ENCODE measurements at regions not wholly inside any gene's neighbourhood (a gene's known extent, or its start where the extent isn't known, plus 50 kb on each side); places are given as distances from the start of the nearest gene placed in this dataset.
A peak's percentile ranks its signal among the peaks of the same experiment; 100 is the strongest.
"Not testable (repeated sequence)": the region's sequence is repeated elsewhere in the genome, so short reads cannot be mapped to it uniquely, and the experiment has no call there.

DNA sequence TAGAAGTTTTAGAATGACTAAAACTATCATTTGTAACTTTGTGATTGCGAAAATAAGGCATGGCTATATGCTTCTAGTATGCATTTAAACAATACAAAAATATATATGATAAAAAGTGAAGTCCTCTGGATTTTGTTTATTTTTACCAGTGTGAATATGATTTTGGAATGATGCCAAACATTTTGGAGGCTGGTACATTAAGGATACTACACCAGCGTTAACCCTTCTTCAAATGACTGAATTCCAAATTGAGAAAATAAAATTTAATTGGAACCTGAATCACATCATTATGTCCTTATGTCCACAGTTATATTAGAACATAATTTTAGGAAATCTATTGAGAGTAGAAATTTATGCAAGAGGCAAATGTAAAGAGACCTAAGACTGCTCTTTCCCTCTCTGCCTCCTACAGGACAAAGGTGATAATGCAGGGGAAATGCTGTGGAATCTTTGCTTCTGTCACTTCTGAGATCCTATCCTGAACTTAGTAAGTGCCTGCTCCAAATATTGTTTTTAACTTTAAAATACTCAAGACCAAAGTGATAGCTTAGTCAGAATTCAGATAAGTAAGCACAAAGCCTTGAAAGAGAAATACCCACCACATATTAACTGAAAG lies 121.1 kb upstream of the NANOGP8 start:
- DNase-seq, result no peak

DNA sequence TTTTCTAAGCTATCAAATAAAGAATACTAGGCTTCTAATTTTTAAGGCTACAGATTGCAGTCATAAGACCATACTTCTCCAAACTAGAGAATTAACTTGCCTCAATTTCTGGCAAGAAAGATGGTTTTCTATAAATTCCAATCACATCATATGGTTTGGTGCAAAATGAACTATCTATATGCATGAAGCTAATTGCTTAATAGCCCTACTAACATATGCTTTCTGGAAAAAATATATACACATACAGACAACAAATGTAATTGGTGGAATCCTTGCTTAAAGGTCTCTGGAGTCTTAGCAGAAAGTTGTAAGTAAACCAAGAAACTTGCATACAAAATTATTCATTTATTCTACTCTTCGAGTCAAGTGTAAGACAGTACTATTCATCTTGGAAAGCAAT lies 113.1 kb upstream of the NANOGP8 start:
- no peak for DNase-seq

DNA sequence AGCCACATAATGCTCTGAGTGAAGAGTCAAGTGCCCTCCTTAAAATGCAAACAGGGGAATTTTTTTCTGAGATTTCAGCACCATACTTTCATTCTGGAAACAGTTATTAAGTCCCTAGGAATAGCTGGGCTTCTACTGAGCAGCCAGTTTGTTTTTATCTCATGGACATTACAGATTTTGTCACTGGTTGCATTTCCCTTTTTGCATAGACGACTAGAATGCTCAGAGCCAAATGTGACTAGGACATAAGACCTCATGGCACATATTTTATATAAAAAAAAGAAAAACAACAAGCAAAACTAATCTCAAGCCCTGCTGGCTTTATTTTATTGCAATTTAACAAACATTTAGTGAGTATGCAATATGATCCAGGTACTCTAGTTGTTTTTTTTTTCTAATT lies 112.7 kb upstream of the NANOGP8 start:
- no peak for DNase-seq

DNA sequence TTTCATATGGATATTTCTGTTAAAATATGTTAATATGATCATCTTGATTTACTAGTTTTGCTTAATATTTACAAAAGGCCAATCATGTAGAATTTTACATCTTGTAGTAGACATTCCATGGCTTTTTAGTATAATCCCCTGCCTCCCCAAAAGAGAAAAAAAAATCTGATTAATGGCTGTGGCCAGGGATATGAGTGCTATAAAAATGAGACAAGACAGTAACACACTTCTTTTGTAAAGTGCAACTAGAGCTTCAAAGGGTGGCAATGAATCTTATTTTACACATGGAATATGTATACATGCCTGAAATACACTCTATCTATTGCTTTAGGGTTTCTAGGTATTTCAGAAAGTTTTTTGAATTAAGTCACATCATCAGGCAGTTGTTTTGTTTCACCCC lies 112.2 kb upstream of the NANOGP8 start:
- DNase-seq, result no peak

DNA sequence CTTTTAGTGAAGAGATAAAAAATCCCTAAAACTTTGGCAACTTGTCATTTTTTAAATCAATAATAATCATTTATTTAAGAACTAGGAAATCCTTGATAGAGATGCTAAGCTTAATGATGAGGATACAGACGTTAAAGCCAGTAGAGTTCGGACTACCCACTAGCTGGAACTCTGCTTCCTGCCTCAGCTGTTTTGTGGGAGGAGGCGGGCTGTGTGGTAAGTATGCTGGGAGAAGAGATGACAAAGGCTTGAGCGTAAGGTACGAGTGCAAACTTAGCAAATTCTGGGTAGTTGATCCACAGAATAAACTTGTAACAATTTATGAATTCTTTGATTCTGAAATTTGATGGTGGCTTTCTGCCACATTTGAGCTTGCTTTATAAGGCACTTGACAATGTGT lies 111.2 kb upstream of the NANOGP8 start:
- no peak for DNase-seq

DNA sequence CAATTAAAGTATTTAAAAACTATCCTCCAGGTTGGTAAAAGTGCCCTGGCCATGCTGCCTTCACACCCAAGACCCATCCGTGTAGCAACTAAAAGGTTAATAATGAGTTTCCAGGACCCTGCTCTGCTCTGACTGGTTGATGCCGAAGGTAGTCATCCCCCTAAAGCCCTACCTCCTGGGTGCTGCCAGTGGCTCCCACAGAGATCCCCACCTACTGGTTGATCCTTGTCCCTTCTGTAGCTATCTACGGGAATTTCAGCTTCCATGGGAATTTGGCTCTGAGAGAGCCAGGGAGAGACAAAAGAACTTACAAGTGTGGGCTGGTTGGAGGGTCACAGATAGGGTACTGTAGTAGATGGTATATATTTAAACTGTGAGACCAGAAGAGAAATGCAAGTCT lies 110.6 kb upstream of the NANOGP8 start:
- no peak for DNase-seq

DNA sequence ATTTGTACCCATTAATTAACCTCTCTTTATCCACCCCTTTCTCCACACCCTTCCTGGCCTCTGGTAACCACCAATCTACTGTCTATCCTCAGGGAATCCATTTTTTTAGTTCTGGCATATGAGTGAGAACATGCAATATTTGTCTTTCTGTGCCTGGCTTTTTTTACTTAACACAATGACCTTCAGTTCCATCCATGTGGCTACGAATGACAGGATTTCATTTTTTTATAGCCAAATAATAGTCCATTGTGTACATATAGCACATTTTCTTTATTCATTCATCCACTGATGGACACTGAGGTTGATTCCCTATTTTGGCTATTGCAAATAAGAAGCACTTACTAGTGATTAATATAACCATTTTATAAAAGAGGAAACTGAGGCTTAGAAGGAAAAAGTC lies 109.9 kb upstream of the NANOGP8 start:
- no peak for DNase-seq

DNA sequence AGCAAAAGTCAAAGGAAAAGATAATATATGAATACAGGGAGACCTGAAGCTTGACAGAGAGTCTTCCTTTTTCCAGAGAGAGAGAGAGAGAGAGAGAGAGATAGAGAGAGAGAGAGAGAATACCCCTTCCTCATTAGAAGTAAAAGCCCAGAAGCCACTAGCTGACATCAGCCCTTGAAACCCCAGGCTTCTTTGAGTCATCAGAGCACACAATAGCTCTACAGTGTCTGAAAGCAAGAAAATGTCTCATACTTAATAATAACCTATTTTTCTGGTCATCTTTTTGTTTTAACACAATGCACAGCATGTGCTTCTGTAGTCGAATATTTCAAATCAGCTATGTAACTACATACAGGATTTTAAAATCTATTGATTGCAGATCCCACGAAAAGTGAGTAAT lies 109.2 kb upstream of the NANOGP8 start:
- no peak for DNase-seq

DNA sequence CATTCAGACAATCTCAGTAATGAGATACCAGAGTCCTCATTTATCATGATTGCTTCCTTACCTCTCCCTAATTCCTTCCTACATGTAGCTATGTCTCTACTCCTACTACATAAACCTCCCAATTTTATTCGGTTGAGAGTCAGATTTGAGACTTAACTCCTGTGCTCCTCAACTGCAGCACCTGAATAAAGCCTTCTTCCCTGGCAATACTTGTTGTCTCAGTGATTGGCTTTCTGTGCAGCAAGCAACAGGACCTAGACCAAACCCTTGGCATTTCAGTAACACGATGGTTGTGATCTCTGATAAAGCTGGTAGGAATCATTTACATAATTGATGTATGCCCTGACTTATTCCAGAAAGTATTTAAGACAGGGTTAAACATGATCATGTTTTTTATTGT lies 106.7 kb upstream of the NANOGP8 start:
- DNase-seq, result no peak

DNA sequence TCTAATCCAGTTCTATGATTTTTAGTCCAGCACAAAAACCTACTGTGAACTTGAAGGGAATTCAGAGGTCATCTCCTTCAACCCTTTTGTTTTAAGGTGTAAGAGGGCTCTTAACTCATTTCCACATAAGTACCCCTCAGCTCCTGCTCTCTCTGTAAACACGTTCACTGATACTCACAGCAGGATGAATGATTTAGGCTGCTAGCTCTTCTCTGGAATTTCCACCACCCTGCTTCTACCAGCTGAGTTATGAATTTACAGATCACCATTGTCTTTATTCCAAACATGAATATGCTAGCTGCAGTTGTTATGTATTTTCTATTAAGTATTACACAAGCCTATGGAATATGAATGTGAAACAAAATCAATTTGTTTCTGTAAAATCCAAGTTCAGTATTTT lies 101.3 kb upstream of the NANOGP8 start:
- no peak for DNase-seq

DNA sequence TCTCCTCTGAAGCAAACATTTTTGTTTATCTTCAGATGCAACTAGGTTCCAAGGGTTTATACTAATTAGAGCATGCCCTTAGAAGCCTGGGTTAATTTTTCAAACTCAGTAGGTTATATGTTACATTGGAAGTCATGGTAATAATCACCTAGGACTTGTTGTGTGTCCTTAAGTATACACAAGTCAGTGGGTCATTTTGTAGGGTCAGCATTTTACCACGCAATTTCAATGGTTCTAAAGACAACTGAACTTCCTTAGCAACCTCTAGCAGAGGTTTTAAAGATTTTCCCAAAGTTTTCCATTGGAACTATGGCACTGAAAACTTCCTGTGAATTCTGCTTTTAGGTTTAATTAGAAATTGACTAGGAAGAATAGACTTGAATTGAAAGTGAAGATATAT lies 99.6 kb upstream of the NANOGP8 start:
- no peak for DNase-seq

DNA sequence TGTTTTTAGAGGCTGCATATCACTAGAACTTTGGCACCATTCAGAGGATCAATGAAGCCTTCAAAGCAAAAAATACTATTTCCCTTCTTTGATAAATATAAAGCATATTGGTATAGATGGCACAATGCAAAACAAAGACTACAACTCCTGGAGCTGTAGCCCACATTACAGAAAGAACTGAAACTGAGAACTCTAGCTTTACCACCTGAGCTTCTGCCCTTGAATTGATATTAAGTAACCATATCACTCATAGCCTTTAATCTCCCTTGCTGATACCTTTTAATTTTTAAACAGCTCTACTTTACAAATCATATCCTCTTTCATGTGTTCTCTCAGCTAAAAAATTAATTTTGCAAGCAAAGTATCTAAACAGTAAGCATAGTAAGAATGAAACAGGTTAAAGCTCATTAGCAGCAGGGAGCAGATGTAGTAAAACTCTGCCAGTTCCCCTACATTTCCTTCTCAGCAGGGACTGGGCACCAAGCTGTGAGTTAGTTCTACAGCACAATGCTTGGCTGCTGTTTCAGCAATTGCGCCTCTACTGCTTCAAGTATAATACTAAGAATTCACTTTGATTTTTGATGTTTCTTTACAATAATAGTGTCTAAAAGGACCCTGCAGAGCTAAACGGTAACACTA lies 97.9 kb upstream of the NANOGP8 start:
- DNase-seq, result peak in 3 of 14 donors; percentile 2 to 33 (median 3)

DNA sequence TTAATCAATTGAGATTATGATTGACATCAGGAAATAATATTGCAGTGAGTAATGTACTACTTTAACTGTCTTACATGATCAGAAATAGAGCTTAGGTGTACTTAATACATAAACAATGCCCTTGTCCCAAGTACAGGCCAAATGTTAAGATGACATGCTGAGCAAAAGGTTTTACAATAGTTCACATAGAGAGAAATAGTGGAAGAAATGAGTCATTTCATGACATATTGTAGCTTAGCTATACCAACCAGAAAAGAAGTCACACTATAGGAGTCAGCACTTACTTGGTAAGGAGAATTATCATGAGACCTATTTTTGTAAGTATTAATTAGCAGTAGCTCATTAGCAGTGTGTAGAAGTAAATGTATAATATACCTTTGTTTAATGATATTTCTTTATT lies 96.4 kb upstream of the NANOGP8 start:
- DNase-seq, result no peak

DNA sequence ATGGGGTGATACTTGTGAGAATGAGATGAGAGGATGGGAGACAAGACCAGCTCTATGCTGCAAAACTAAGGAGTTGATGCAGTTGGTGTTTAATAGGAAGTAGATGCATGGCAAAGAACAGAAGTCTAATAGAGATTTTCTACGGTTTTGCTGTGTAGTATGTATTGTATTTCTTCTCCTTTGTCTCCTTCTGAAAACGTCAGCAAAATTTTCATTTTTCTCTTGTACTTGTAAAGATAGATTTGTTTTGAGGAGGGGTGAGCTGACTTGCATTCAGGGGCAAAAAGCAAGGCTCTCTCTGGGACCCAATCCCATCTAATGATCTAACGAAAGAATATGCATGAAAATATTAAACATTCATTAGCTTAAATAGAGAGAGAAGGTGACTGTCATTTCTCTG lies 94.6 kb upstream of the NANOGP8 start:
- no peak for DNase-seq

DNA sequence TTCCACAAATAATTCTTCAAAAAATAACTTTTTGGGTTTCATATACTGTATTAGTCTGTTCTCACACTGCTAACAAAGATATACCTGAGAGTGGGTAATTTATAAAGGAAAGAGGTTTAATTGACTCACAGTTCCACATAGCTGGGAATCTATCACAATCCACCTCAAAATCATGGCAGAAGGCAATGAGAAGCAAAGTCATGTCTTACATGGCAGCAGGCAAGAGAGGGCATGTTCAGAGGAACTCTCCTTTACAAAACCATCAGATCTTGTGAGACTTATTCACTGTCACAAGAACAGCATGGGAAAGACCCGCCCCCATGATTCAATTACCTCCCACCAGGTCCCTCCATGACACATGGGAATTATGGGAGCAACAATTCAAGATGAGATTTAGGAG lies 93.1 kb upstream of the NANOGP8 start:
- DNase-seq, result not testable (repeated sequence)

DNA sequence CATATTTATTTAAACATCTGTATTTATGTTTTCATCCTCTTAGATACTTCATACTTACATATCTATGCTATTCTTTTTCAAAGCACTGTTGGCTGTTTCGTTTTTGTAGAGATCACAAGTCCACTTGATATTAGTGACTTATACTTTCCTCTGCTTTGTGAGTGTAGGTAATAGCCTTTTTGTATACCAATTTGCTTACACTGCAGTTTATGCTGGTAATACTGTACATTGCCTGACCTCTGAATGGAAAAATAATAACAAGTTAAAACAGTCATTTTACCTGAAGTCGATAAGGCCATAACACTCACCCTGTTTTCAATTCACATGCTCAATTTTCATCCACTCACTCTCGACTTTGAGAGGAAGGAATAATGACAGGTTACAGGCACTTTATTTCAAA lies 89.9 kb upstream of the NANOGP8 start:
- no peak for DNase-seq

DNA sequence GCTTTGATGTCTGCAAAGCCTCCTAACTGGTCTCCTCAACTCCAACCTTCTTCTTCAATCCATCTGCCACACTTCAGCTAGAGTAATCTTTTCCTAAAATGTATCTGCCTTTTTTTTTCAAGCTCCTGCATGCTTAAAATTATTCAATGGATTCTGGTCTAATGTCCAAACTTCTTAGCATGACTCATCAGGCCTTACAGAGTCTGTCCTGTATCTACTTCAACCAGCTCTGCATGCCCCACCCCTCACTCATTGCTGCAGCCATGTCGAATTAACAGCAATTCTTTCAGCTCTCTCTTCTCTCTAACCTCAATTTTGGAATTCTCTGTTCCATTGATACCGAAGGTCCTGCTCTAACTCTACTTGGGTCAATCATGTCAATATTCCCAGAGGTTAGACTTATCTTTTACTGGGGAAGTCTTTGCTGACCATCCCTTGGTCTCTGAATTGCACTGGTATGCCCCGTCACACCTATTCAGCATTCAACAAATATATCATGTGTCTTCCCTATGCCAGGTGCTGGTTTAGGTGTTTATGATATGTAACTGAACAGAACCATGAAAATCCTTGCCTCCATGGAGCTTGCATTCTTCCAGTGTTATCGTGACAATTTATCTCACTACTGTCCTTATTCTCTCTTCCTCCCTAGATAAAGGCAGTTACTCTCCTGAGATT lies 88.5 kb upstream of the NANOGP8 start:
- DNase-seq, result no peak

DNA sequence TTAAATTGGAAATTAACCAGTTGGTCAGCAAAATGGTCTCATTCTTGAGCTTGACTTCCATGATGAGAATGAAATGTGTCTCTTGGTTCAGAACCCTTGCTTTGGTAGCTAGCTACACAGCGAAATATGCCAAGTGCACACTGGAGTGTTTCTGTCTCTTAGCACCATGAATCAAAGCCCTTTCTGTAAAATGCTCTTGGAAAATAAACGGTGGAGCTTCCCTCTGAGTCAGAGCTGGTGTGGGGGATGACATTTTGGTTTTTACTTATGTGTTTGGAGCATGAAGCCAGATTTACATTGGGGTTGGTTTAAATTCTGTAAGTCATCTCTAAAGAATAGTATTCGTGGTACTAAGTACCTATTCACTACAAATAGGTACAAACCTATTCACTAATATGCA lies 85.1 kb upstream of the NANOGP8 start:
- peak in 1 of 14 donors; percentile 3 for DNase-seq

DNA sequence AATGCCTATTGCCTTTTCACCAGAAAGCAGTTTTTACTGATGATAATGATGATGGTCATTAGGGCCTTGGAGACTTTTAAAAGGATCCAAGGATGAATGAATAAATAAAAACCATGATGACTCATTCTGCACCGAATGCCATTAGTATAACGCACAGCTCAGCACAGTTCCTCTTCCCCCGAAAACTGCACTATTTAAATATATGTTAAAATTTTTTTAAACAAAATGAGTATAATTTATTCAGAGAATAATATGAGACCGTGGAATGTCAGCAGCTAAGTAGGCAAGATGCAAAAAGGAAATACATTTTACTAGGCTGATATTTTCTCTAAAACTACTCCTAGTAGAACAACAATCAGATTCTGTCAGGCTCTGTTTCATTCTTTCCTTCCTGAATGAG lies 83.4 kb upstream of the NANOGP8 start:
- no peak for DNase-seq

DNA sequence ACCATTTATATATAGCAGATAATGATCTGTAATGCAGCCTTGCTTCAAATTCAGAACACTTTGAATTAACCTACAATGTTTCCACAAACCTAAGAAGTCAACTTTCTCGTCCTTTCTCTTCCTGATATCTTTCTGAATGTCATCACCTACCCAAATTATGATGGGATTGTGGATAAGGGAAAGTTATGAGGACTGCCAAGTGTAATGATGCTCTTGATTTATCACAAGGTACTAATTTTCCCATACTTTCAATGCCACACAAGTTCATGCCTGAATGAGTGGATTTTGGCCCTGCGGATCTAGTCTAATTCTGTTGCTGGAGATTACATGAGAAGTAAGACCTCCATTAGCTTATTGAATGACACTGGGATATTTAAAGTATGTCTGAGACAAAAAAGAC lies 82.6 kb upstream of the NANOGP8 start:
- DNase-seq, result no peak

DNA sequence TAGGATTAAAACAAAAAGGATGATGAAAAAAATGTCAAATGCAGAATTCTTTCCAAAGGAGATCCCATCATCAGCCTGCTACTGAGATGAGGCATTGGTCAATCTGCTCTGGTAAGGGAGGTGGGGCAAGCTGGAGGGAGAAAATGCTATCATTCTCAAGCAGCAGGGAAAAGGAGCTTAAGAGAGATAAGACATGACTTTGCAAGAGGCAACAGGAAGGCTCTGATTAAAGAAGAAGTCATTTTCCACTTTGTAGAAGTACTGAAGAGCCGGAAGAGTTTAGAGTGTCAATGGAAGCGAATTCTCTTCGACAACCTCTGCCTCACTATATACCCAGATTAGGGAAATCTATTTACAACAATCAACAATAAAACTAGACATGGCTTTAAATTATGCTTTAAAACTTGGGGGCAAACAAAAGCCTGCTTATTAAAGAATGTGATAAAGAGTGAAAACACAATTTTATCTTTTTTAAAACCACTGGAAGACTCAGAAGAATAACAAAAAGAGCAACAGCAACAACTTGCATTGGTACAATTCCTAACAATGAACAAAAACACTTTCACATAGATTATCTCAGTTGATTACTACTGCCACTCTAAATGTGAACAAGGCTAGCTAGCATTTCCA lies 81.8 kb upstream of the NANOGP8 start:
- DNase-seq, result no peak

DNA sequence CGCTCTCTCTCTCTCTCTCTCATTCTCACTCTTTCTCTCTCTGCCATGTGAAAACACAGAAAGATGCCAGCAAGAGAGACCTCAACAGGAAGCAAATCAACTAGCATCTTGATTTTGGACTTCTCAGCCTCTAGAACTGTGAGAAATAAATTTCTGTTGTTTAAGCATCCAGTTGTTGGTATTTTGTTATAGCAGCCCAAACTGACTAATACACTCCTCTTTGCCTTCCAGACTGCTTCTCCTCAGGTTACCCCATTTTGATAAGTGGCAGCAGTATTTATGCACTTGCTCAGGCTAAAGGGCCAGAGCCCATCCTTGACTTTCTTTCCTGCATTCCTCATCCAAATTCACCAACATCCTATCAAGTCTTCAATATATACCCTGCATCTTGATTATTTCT lies 76.6 kb upstream of the NANOGP8 start:
- no peak for DNase-seq

DNA sequence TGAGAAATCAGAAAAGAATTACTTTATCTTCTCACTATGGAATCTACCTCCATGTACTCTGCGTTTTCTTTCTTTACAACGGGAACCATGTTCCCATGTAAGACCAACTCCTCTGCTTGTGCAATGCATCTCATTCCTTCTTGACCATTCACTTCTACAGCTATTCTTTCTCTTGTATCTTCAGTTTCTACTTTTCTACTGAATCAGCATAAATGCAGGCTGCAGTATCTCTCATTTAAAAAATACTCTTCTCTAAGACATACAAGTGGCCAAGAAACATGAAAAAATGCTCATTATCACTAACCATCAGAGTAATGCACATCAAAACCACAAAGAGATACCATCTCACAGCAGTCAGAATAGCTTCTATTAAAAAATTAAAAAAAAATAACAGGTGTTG lies 74.1 kb upstream of the NANOGP8 start:
- DNase-seq, result no peak

DNA sequence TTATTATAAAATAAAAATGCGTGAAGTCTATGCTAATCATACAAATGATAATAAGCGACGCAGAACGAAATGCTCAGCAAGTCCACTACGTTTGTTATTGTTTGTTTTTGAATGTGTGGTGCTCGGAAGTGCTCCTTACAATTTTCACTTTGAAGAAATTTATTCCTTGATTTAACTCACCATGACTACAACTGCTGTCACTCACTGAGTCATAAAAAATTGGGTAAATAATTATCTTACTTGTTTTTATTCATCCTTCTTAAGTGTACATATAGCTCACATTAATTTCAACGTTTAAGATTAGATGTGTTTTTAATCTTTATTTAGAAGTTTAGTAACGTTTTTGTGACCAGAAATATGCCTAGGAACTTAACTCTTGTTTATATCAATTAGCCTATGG lies 66.7 kb upstream of the NANOGP8 start:
- DNase-seq, result no peak

Data from C1 segment of cervical spinal cord (tissue), 14 donors.